B cell (primary cell): ENCODE measurements at regions not wholly inside any gene's neighbourhood (a gene's known extent, or its start where the extent isn't known, plus 50 kb on each side); places are given as distances from the start of the nearest gene placed in this dataset.

ENCODE experiments used
- ATAC-seq: fragments of 200-7000 bp; cut with Tn5 transposase; one replicate; pipeline ENCODE4 v1.10.0; 2021; ENCODE audit warnings: low read depth, mild to moderate bottlenecking, moderate number of reproducible peaks, moderate library complexity
- CTCF ChIA-PET: fragments of 350-600 bp; sonication (Branson Sonifier 250); formaldehyde crosslinking; loops from one replicate; lab custom pipeline; 2021; ENCODE audit warnings: antibody characterized with exemption, inconsistent platforms; lab: Charles Lee
- POLR2A ChIA-PET: fragments of 350-600 bp; sonication (Branson Sonifier 250); formaldehyde crosslinking; loops from one replicate; lab custom pipeline; 2021; ENCODE audit warnings: antibody characterized with exemption; lab: Charles Lee
- DNase-seq: peaks from one replicate; pipeline ENCODE4 v3.0.0; 2013
- H2AFZ ChIP-seq: 2 replicates; pipeline ENCODE4 v1.6.1; 2012; ENCODE audit warnings: mild to moderate bottlenecking, low read depth, low read length; ENCODE audit not compliant: insufficient read depth, poor library complexity, severe bottlenecking
- H3K27ac ChIP-seq, 2 donors: 1 replicate in 1 of 2; 2 replicates in 1 of 2; pipeline ENCODE4 v1.5.1; 2012 to 2013; ENCODE audit warnings: low read length in 2 of 2, mild to moderate bottlenecking in 2 of 2, moderate library complexity in 1 of 2
- H3K27me3 ChIP-seq, 4 experiments: fragments of 200-600 bp in 1 of 4; sonication (generic) in 1 of 4; replicated peaks in 1 of 4; 1 replicate in 2 of 4; 2 replicates in 2 of 4; pipeline versions ENCODE4 v1.6.1 to v1.7.0; 2013 to 2016; ENCODE audit warnings: low read length in 3 of 4, mild to moderate bottlenecking in 2 of 4, mixed read lengths in 1 of 4, moderate library complexity in 1 of 4; ENCODE audit not compliant: insufficient read depth in 4 of 4, control insufficient read depth in 3 of 4; ENCODE audit errors: control extremely low read depth in 1 of 4
- H3K36me3 ChIP-seq, 2 experiments: replicated peaks in 1 of 2; 1 replicate in 1 of 2; 2 replicates in 1 of 2; pipeline versions ENCODE4 v1.6.1 to v1.7.1; 2013; ENCODE audit warnings: low read length in 1 of 2; ENCODE audit not compliant: insufficient read depth in 2 of 2, control insufficient read depth in 1 of 2; ENCODE audit errors: control extremely low read depth in 1 of 2, extremely low read depth in 1 of 2
- H3K4me1 ChIP-seq, 2 donors: fragments of 200-600 bp in 1 of 2; sonication (generic) in 1 of 2; 1 replicate in 1 of 2; 2 replicates in 1 of 2; pipeline versions ENCODE4 v1.5.1 to v1.6.1; 2013 to 2017; ENCODE audit warnings: low read length in 2 of 2; ENCODE audit not compliant: control insufficient read depth in 2 of 2, insufficient read depth in 2 of 2
- H3K4me2 ChIP-seq: replicated peaks from 2 replicates; pipeline ENCODE3; 2012; ENCODE audit warnings: mild to moderate bottlenecking, low read depth, low read length; ENCODE audit not compliant: poor library complexity, severe bottlenecking
- H3K4me3 ChIP-seq, 5 experiments: fragments of 200-600 bp in 1 of 5; sonication (generic) in 1 of 5; 1 replicate in 3 of 5; 2 replicates in 2 of 5; pipeline versions ENCODE4 v1.5.1 to v1.7.0; 2011 to 2016; ENCODE audit warnings: low read length in 4 of 5, mild to moderate bottlenecking in 4 of 5, low read depth in 2 of 5, control low read depth in 1 of 5, moderate library complexity in 1 of 5; ENCODE audit not compliant: insufficient read depth in 1 of 5; ENCODE audit errors: control extremely low read depth in 1 of 5, extremely low read depth in 1 of 5
- H3K79me2 ChIP-seq: fragments of 200-600 bp; sonication (generic); one replicate; pipeline ENCODE4 v1.6.0; 2016; ENCODE audit warnings: low read length; ENCODE audit not compliant: control insufficient read depth, insufficient read depth
- H3K9ac ChIP-seq: fragments of 200-600 bp; sonication (generic); 2 replicates; pipeline ENCODE4 v1.6.1; 2017; ENCODE audit warnings: mild to moderate bottlenecking, low read length, moderate library complexity
- H3K9me3 ChIP-seq, 3 donors: one replicate each; pipeline versions ENCODE4 v1.6.1 to v1.7.1; 2013; ENCODE audit warnings: low read length in 2 of 3; ENCODE audit not compliant: control insufficient read depth in 2 of 3, insufficient read depth in 1 of 3; ENCODE audit errors: control extremely low read depth in 1 of 3
- H4K20me1 ChIP-seq: 2 replicates; pipeline ENCODE4 v1.6.0; 2012; ENCODE audit warnings: mild to moderate bottlenecking, low read length; ENCODE audit not compliant: insufficient read depth, control insufficient read depth, poor library complexity, severe bottlenecking
- H3K27ac Mint-ChIP-seq: one replicate; pipeline ENCODE4 v1.8.0; 2021; ENCODE audit warnings: mixed read lengths
- H3K27me3 Mint-ChIP-seq: one replicate; pipeline ENCODE4 v1.8.0; 2021; ENCODE audit warnings: mixed read lengths
- H3K4me1 Mint-ChIP-seq: one replicate; pipeline ENCODE4 v1.8.0; 2021; ENCODE audit warnings: mixed read lengths
- H3K4me3 Mint-ChIP-seq: one replicate; pipeline ENCODE4 v1.8.0; 2021; ENCODE audit warnings: mixed read lengths
- H3K9me3 Mint-ChIP-seq: one replicate; pipeline ENCODE4 v1.8.0; 2022; ENCODE audit warnings: mixed read lengths; ENCODE audit not compliant: insufficient read depth
- EZH2 ChIP-seq: IDR thresholded peaks from 2 replicates; pipeline ENCODE4 v1.6.1; 2012; ENCODE audit warnings: borderline replicate concordance, low read depth, mild to moderate bottlenecking, moderate library complexity, low read length; ENCODE audit not compliant: insufficient read depth, poor library complexity, severe bottlenecking
- WGBS: methylation state at CpG from one replicate; pipeline ENCODE4 v1.1.5; 2013; ENCODE audit warnings: missing lambda C conversion rate; ENCODE audit not compliant: insufficient coverage; 5-methylcytosine and 5-hydroxymethylcytosine counted together
- intact Hi-C: fragments of 100-400 bp; cut with micrococcal nuclease; formaldehyde crosslinking; loops from one replicate; pipeline ENCODE4 v1.10.0; 2022
- TF ChIP-seq, protein P1 (sequence below): fragments of 200-600 bp; IDR thresholded peaks from one replicate; pipeline ENCODE4 v1.8.0; 2022; ENCODE audit warnings: antibody characterized with exemption, mild to moderate bottlenecking

DNA sequence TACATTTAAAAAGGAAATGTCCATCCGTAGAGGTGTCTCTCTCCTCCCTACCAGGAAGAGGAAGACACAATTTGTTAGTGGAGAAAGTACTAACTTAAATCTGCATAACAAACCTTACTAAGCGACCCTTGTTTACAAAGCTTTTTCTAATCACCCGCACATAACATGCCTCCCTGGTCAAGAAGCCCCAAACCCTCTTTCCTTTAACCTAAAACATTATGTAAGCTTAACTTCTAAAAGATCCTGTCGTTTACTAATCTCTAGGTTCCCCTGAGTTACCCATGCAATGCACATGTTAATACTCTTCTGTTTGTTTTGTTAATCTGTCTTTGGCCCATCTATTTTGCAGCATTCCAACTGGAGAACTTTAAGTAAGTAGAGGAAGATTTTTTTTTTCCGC is 630.3 kb upstream of the NRXN1 start:
- DNase-seq (no peak), ATAC-seq (no peak)
- Mint-ChIP-seq H3K27me3 (no peaks in the 10 kb centered on the region), H3K9me3 (peaks cover 2% of the 10 kb centered on the region), H3K27ac (no peak overlapping the region), H3K4me3 (no peak overlapping the region), H3K4me1 (no peaks in the 10 kb centered on the region)
- Histone ChIP-seq H3K36me3 (no peaks in the 10 kb centered on the region), H3K4me1 (no peaks in the 10 kb centered on the region), H3K27me3 (no peaks in the 10 kb centered on the region), H3K9ac (no peak overlapping the region), H3K4me2 (no peak overlapping the region), H2AFZ (no peak overlapping the region), H4K20me1 (no peaks in the 10 kb centered on the region), H3K9me3 (no peaks in the 10 kb centered on the region), H3K79me2 (no peaks in the 10 kb centered on the region), H3K4me3 (no peak overlapping the region), H3K27ac (no peak overlapping the region)
- TF ChIP-seq EZH2, result no peak
- TF ChIP-seq, protein P1, sequence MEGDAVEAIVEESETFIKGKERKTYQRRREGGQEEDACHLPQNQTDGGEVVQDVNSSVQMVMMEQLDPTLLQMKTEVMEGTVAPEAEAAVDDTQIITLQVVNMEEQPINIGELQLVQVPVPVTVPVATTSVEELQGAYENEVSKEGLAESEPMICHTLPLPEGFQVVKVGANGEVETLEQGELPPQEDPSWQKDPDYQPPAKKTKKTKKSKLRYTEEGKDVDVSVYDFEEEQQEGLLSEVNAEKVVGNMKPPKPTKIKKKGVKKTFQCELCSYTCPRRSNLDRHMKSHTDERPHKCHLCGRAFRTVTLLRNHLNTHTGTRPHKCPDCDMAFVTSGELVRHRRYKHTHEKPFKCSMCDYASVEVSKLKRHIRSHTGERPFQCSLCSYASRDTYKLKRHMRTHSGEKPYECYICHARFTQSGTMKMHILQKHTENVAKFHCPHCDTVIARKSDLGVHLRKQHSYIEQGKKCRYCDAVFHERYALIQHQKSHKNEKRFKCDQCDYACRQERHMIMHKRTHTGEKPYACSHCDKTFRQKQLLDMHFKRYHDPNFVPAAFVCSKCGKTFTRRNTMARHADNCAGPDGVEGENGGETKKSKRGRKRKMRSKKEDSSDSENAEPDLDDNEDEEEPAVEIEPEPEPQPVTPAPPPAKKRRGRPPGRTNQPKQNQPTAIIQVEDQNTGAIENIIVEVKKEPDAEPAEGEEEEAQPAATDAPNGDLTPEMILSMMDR, result no peak
- CTCF ChIA-PET, result no interaction called here
- WGBS, result 74% methylated on average over 2 of the region's 5 CpGs
- POLR2A ChIA-PET, result no interaction called here
- intact Hi-C loops, result no loop called here

DNA sequence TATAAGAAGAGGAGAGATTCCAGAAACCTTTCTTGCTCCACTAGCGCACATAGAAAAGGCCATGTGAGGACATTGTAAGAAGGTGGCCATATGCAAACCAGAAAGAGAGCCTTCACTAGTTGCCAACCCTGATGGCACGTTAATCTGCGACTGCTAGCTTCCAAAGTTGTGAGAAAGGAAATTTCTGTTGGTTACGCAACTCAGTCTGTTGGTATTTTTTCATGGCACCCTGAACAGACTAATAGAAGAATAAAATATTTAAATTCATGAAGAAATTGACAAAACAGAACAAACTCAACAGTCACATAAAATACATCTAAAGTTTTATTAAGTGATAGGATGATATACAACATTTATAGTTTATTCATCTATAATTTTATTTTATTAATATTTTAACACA is 625.9 kb upstream of the NRXN1 start:
- no peak overlapping the region for H3K4me3 Mint-ChIP-seq
- Histone ChIP-seq H3K9me3 (no peaks in the 10 kb centered on the region), H3K9ac (no peak overlapping the region), H3K4me2 (no peak overlapping the region), H2AFZ (no peak overlapping the region), H3K27ac (no peak overlapping the region), H3K4me3 (no peak overlapping the region), H4K20me1 (no peaks in the 10 kb centered on the region), H3K4me1 (no peaks in the 10 kb centered on the region), H3K79me2 (no peaks in the 10 kb centered on the region), H3K36me3 (no peaks in the 10 kb centered on the region), H3K27me3 (no peaks in the 10 kb centered on the region)
- no peak for DNase-seq
- H3K9me3 Mint-ChIP-seq, result peaks cover 3% of the 10 kb centered on the region
- POLR2A ChIA-PET, result no interaction called here
- no peak for ATAC-seq
- no peak overlapping the region for H3K27ac Mint-ChIP-seq
- 80% methylated on average over 1 of the region's 4 CpGs for WGBS
- TF ChIP-seq EZH2, result no peak
- TF ChIP-seq, protein P1, result no peak
- CTCF ChIA-PET, result no interaction called here
- H3K4me1 Mint-ChIP-seq, result no peaks in the 10 kb centered on the region
- intact Hi-C loops, result no loop called here
- H3K27me3 Mint-ChIP-seq, result no peaks in the 10 kb centered on the region
